ENCODE measurements at regions not wholly inside any gene's neighbourhood (a gene's known extent, or its start where the extent isn't known, plus 50 kb on each side); places are given as distances from the start of the nearest gene placed in this dataset.

DNA sequence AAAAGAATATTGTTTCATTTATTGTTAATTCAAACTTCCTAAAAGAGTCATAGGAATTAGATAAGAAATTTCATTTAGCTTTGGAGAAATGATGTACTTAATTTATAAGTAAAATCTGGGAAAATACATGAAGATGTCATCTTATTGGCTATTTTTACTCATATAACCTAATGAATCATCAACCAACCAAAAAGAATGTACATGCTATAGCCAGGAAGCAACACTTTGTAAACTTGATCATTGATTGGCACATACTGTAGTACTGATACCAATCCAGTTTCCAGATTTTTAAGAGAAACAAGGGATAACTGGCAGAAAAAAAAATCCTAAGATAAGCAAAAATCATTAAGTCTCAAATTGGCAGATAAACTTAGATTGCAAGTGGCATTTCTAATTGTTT, 207.9 kb upstream of the CDIN1 start:
- DNase-seq: no peak
- no peak overlapping the region for H3K27ac Mint-ChIP-seq (ENCODE audit: unreplicated experiment)
- H3K4me3 Mint-ChIP-seq (ENCODE audit: unreplicated experiment): no peak overlapping the region
- no peaks in the 10 kb centered on the region for H3K36me3 ChIP-seq (ENCODE audit: control insufficient read depth, insufficient read depth, low read length)
- no peaks in the 10 kb centered on the region for H3K36me3 Mint-ChIP-seq (ENCODE audit: insufficient read depth, unreplicated experiment)
- no peaks in the 10 kb centered on the region for H3K27me3 Mint-ChIP-seq (ENCODE audit: insufficient read depth, unreplicated experiment)
- POLR2A ChIA-PET: no interaction called here
- no TSS peak for BruUV-seq (replicated peaks)
- CTCF ChIA-PET: no interaction called here
- no peaks in the 10 kb centered on the region for H3K9me3 ChIP-seq
- H3K9me3 Mint-ChIP-seq (ENCODE audit: unreplicated experiment): no peaks in the 10 kb centered on the region
- peaks cover 42% of the 10 kb centered on the region for H3K4me1 ChIP-seq
- peaks cover 6% of the 10 kb centered on the region for H3K4me1 Mint-ChIP-seq (ENCODE audit: low read depth, unreplicated experiment)
- intact Hi-C loops (cut with micrococcal nuclease; ENCODE audit: unreplicated experiment): no loop called here
- no peak for TF ChIP-seq CTCF (IDR thresholded peaks at IDR 0.05; ENCODE audit: insufficient read depth in 1 of 2, low read depth in 1 of 2, low read length in 1 of 2, severe bottlenecking in 1 of 2, unreplicated experiment in 1 of 2)
- no peaks in the 10 kb centered on the region for H3K27me3 ChIP-seq (replicated peaks; ENCODE audit: control insufficient read depth, insufficient read depth, low read length)
- H3K4me3 ChIP-seq (ENCODE audit: low read depth, low read length): no peak overlapping the region

DNA sequence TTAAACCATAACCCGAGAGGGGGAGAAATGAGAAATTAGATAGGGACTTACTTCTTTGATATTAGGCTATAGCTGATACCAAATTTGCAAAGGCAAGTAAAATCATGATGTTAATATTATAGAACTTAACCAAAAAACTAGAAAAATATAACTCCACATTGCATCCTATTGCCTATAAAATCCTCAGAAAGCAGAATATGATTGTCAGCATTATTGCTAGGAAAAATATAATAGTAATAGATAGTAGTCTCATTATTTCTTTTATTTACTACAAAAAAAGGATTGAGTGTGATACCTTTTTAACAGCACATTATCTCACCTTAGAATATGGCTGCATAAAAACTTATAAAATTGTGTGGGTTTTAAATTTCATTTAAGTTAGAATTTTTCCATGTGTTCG, 206.5 kb upstream of the CDIN1 start:
- H3K4me3 Mint-ChIP-seq (ENCODE audit: unreplicated experiment): no peak overlapping the region
- POLR2A ChIA-PET: no interaction called here
- H3K27ac Mint-ChIP-seq (ENCODE audit: unreplicated experiment): no peak overlapping the region
- no peaks in the 10 kb centered on the region for H3K27me3 Mint-ChIP-seq (ENCODE audit: insufficient read depth, unreplicated experiment)
- DNase-seq: no peak
- TF ChIP-seq CTCF (IDR thresholded peaks at IDR 0.05; ENCODE audit: insufficient read depth in 1 of 2, low read depth in 1 of 2, low read length in 1 of 2, severe bottlenecking in 1 of 2, unreplicated experiment in 1 of 2): no peak
- no peaks in the 10 kb centered on the region for H3K9me3 Mint-ChIP-seq (ENCODE audit: unreplicated experiment)
- no peak overlapping the region for H3K4me3 ChIP-seq (ENCODE audit: low read depth, low read length)
- BruUV-seq (replicated peaks): no TSS peak
- CTCF ChIA-PET: no interaction called here
- H3K27me3 ChIP-seq (replicated peaks; ENCODE audit: control insufficient read depth, insufficient read depth, low read length): no peaks in the 10 kb centered on the region
- intact Hi-C loops (cut with micrococcal nuclease; ENCODE audit: unreplicated experiment): no loop called here
- peaks cover 6% of the 10 kb centered on the region for H3K4me1 Mint-ChIP-seq (ENCODE audit: low read depth, unreplicated experiment)
- peaks cover 42% of the 10 kb centered on the region for H3K4me1 ChIP-seq
- H3K36me3 ChIP-seq (ENCODE audit: control insufficient read depth, insufficient read depth, low read length): no peaks in the 10 kb centered on the region
- H3K9me3 ChIP-seq: no peaks in the 10 kb centered on the region
- no peaks in the 10 kb centered on the region for H3K36me3 Mint-ChIP-seq (ENCODE audit: insufficient read depth, unreplicated experiment)

DNA sequence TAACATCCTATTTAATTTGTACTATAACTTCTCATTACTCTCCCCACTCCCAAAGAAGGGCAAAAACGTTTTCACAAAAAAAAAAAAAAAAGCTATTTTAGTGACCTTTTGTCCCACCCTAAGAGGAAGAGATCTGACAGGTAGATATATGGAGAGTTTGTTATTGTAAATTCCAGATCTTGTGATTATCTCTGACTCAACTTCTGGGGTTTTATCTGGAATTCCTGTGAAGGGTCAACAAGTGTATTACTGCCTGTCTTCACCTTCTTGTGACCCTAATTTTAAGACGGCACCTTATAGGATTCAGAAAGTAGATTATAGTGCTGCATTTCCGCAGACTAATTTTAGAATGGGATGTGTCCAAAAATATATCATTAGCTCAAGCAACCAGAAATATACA, 205.9 kb upstream of the CDIN1 start:
- DNase-seq: no peak
- Histone ChIP-seq H3K36me3 (ENCODE audit: control insufficient read depth, insufficient read depth, low read length) (no peaks in the 10 kb centered on the region), H3K27me3 (replicated peaks; ENCODE audit: control insufficient read depth, insufficient read depth, low read length) (no peaks in the 10 kb centered on the region), H3K4me1 (peaks cover 42% of the 10 kb centered on the region), H3K9me3 (no peaks in the 10 kb centered on the region), H3K4me3 (ENCODE audit: low read depth, low read length) (no peak overlapping the region)
- no peak for TF ChIP-seq CTCF (IDR thresholded peaks at IDR 0.05; ENCODE audit: insufficient read depth in 1 of 2, low read depth in 1 of 2, low read length in 1 of 2, severe bottlenecking in 1 of 2, unreplicated experiment in 1 of 2)
- Mint-ChIP-seq H3K9me3 (ENCODE audit: unreplicated experiment) (no peaks in the 10 kb centered on the region), H3K27ac (ENCODE audit: unreplicated experiment) (no peak overlapping the region), H3K36me3 (ENCODE audit: insufficient read depth, unreplicated experiment) (no peaks in the 10 kb centered on the region), H3K4me3 (ENCODE audit: unreplicated experiment) (no peak overlapping the region), H3K27me3 (ENCODE audit: insufficient read depth, unreplicated experiment) (no peaks in the 10 kb centered on the region), H3K4me1 (ENCODE audit: low read depth, unreplicated experiment) (peaks cover 6% of the 10 kb centered on the region)
- ChIA-PET POLR2A (no interaction called here), CTCF (no interaction called here)
- intact Hi-C loops (cut with micrococcal nuclease; ENCODE audit: unreplicated experiment): no loop called here
- BruUV-seq (replicated peaks): no TSS peak

Measured in Caco-2 (cell line).